PC-3 (cell line): ENCODE measurements at regions not wholly inside any gene's neighbourhood (a gene's known extent, or its start where the extent isn't known, plus 50 kb on each side); places are given as distances from the start of the nearest gene placed in this dataset.

Experiments used
- ATAC-seq: fragments of 200-7000 bp; cut with Tn5 transposase; 2 replicates; pipeline ENCODE4 v1.9.1; 2020; ENCODE audit warnings: mild to moderate bottlenecking, moderate library complexity
- BruUV-seq: library from RNA; stranded (reverse); fragments of 400-500 nt; replicated peaks from 2 replicates; lab custom pipeline; 2021; lab: Mats Ljungman, UMichigan
- CTCF ChIA-PET: fragments of 300-600 bp; sonication (Branson Sonifier 250); formaldehyde crosslinking; loops from one replicate; lab custom pipeline; 2022; ENCODE audit warnings: antibody characterized with exemption; lab: Charles Lee
- POLR2A ChIA-PET: fragments of 300-600 bp; sonication (Branson Sonifier 250); formaldehyde crosslinking; loops from one replicate; lab custom pipeline; 2022; ENCODE audit warnings: antibody characterized with exemption; ENCODE audit not compliant: unreplicated experiment; lab: Charles Lee
- DNase-seq: peaks from one replicate; pipeline ENCODE4 v3.0.0-alpha.2; 2015
- H2AFZ ChIP-seq: fragments of 300-600 bp; sonication (generic); 2 replicates; pipeline ENCODE4 v1.6.0; 2016; ENCODE audit warnings: antibody characterized with exemption, low read length
- H3F3A ChIP-seq: fragments of 300-600 bp; sonication (generic); one replicate; pipeline ENCODE4 v1.6.0; 2017; ENCODE audit warnings: antibody characterized with exemption, low read length, control low read depth, mild to moderate bottlenecking; ENCODE audit not compliant: unreplicated experiment
- H3K27ac ChIP-seq: fragments of 300-600 bp; sonication (generic); 2 replicates; pipeline ENCODE4 v1.5.1; 2016; ENCODE audit warnings: mild to moderate bottlenecking, low read length
- H3K27me3 ChIP-seq: fragments of 300-600 bp; sonication (generic); 2 replicates; pipeline ENCODE4 v1.6.1; 2016; ENCODE audit warnings: low read length, mixed read lengths
- H3K36me3 ChIP-seq: fragments of 300-600 bp; sonication (generic); 2 replicates; pipeline ENCODE4 v1.6.1; 2016; ENCODE audit warnings: low read depth, mixed run types, low read length, mixed read lengths
- H3K4me1 ChIP-seq: fragments of 300-600 bp; sonication (generic); 2 replicates; pipeline ENCODE4 v1.5.1; 2016; ENCODE audit warnings: low read length; ENCODE audit not compliant: insufficient read depth
- H3K4me2 ChIP-seq: fragments of 300-600 bp; sonication (generic); 2 replicates; pipeline ENCODE4 v1.6.0; 2016; ENCODE audit warnings: low read length
- H3K4me3 ChIP-seq: fragments of 300-600 bp; sonication (generic); 2 replicates; pipeline ENCODE4 v1.5.1; 2016; ENCODE audit warnings: mild to moderate bottlenecking, low read length, mixed read lengths
- H3K79me2 ChIP-seq: fragments of 300-600 bp; sonication (generic); 2 replicates; pipeline ENCODE4 v1.6.1; 2017; ENCODE audit warnings: low read length, mixed read lengths
- H3K9ac ChIP-seq: fragments of 300-600 bp; sonication (generic); 2 replicates; pipeline ENCODE4 v1.6.0; 2016; ENCODE audit warnings: mild to moderate bottlenecking, low read length
- H3K9me2 ChIP-seq: fragments of 300-600 bp; sonication (generic); replicated peaks from 2 replicates; pipeline ENCODE4 v1.6.1; 2016; ENCODE audit warnings: mixed run types, low read length, mixed read lengths
- H3K9me3 ChIP-seq: fragments of 300-600 bp; sonication (generic); 2 replicates; pipeline ENCODE4 v1.6.1; 2016; ENCODE audit warnings: low read length, mixed read lengths
- H4K20me1 ChIP-seq: fragments of 300-600 bp; sonication (generic); 2 replicates; pipeline ENCODE4 v1.6.1; 2016; ENCODE audit warnings: low read length, mixed read lengths
- EZH2 ChIP-seq: fragments of 300-600 bp; sonication (generic); IDR thresholded peaks from one replicate; pipeline ENCODE4 v1.6.1; 2017; ENCODE audit warnings: antibody characterized with exemption, mild to moderate bottlenecking, low read length; ENCODE audit not compliant: unreplicated experiment
- EZH2phosphoT487 ChIP-seq: fragments of 300-600 bp; sonication (generic); IDR thresholded peaks from 2 replicates; pipeline ENCODE4 v1.6.1; 2018; ENCODE audit warnings: mild to moderate bottlenecking, antibody characterized with exemption, low read length, borderline replicate concordance
- intact Hi-C: fragments of 100-400 bp; cut with micrococcal nuclease; formaldehyde crosslinking; loops from 2 replicates; pipeline ENCODE4 v1.9.0; 2023
- TF ChIP-seq, protein P1 (sequence below): fragments of 300-600 bp; sonication (generic); conservative IDR thresholded peaks from 2 replicates; pipeline ENCODE4 v1.5.1; 2017; ENCODE audit warnings: antibody characterized with exemption, low read depth, mild to moderate bottlenecking, low read length

DNA sequence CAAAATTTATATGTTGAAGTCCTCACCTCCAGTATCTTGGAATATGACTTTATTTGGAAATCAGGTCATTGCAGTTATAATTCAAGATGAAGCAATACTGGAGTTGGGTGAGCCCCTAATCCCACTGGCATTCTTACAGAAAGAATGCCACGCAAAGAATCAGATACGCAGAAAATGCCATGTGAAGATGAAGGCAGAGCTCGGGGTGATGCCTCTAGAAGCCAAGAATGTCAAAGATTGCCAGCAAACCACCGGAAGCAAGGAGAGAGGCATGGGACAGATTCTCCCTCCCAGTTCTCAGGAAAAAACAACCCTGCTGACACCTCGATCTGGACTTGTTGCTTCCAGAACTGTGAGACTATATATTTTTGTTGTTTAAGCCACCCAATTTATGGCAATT lies 273.4 kb upstream of the CITED2 start:
- no peaks in the 10 kb centered on the region for H3K36me3 ChIP-seq
- H2AFZ ChIP-seq = no peak overlapping the region
- H3K9me3 ChIP-seq = no peaks in the 10 kb centered on the region
- no TSS peak for BruUV-seq
- H3F3A ChIP-seq = no peaks in the 10 kb centered on the region
- no peak overlapping the region for H3K4me2 ChIP-seq
- H4K20me1 ChIP-seq = no peaks in the 10 kb centered on the region
- H3K79me2 ChIP-seq = no peaks in the 10 kb centered on the region
- DNase-seq = no peak
- no peak overlapping the region for H3K27ac ChIP-seq
- H3K9me2 ChIP-seq = no peaks in the 10 kb centered on the region
- H3K4me3 ChIP-seq = no peak overlapping the region
- intact Hi-C loops = no loop called here
- H3K27me3 ChIP-seq = no peaks in the 10 kb centered on the region
- ChIA-PET CTCF (no interaction called here), POLR2A (no interaction called here)
- TF ChIP-seq, protein P1, sequence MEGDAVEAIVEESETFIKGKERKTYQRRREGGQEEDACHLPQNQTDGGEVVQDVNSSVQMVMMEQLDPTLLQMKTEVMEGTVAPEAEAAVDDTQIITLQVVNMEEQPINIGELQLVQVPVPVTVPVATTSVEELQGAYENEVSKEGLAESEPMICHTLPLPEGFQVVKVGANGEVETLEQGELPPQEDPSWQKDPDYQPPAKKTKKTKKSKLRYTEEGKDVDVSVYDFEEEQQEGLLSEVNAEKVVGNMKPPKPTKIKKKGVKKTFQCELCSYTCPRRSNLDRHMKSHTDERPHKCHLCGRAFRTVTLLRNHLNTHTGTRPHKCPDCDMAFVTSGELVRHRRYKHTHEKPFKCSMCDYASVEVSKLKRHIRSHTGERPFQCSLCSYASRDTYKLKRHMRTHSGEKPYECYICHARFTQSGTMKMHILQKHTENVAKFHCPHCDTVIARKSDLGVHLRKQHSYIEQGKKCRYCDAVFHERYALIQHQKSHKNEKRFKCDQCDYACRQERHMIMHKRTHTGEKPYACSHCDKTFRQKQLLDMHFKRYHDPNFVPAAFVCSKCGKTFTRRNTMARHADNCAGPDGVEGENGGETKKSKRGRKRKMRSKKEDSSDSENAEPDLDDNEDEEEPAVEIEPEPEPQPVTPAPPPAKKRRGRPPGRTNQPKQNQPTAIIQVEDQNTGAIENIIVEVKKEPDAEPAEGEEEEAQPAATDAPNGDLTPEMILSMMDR = no peak
- TF ChIP-seq EZH2 (no peak), EZH2phosphoT487 (no peak)
- ATAC-seq = no peak
- no peak overlapping the region for H3K9ac ChIP-seq
- H3K4me1 ChIP-seq = no peaks in the 10 kb centered on the region

- BruUV-seq = no TSS peak
- Histone ChIP-seq H2AFZ (no peak overlapping the region), H3K9me3 (no peaks in the 10 kb centered on the region), H4K20me1 (no peaks in the 10 kb centered on the region), H3K9ac (no peak overlapping the region), H3K4me1 (no peaks in the 10 kb centered on the region), H3K79me2 (no peaks in the 10 kb centered on the region), H3K9me2 (no peaks in the 10 kb centered on the region), H3K4me3 (no peak overlapping the region), H3K27me3 (no peaks in the 10 kb centered on the region), H3K27ac (no peak overlapping the region), H3K36me3 (no peaks in the 10 kb centered on the region), H3K4me2 (no peak overlapping the region), H3F3A (no peaks in the 10 kb centered on the region)
- intact Hi-C loops = no loop called here
- TF ChIP-seq EZH2phosphoT487 = no peak
- DNase-seq = no peak
- ATAC-seq = no peak
- CTCF ChIA-PET = no interaction called here
- POLR2A ChIA-PET = no interaction called here
Measured at GRCh38 chr6:139647016-139647415, 272.6 kb upstream of the CITED2 start.

GRCh38 chr6:139644821-139645220 lies 270.4 kb upstream of the CITED2 start:
- no peaks in the 10 kb centered on the region for H3K4me1 ChIP-seq
- ChIA-PET CTCF (no interaction called here), POLR2A (no interaction called here)
- H3F3A ChIP-seq = no peaks in the 10 kb centered on the region
- no peaks in the 10 kb centered on the region for H3K27me3 ChIP-seq
- BruUV-seq = no TSS peak
- TF ChIP-seq EZH2 = no peak
- TF ChIP-seq, protein P1 = no peak
- TF ChIP-seq EZH2phosphoT487 = no peak
- DNase-seq (no peak), ATAC-seq (no peak)
- no peak overlapping the region for H3K4me3 ChIP-seq
- H4K20me1 ChIP-seq = no peaks in the 10 kb centered on the region
- H3K9me2 ChIP-seq = no peaks in the 10 kb centered on the region
- no peaks in the 10 kb centered on the region for H3K9me3 ChIP-seq
- H3K9ac ChIP-seq = no peak overlapping the region
- H3K79me2 ChIP-seq = no peaks in the 10 kb centered on the region
- no peak overlapping the region for H2AFZ ChIP-seq
- intact Hi-C loops = no loop called here
- no peaks in the 10 kb centered on the region for H3K36me3 ChIP-seq
- H3K27ac ChIP-seq = no peak overlapping the region
- H3K4me2 ChIP-seq = no peak overlapping the region
